OCI-LY3 (cell line): ENCODE measurements at regions not wholly inside any gene's neighbourhood (a gene's known extent, or its start where the extent isn't known, plus 50 kb on each side); places are given as distances from the start of the nearest gene placed in this dataset.

Experiments
- H2AFZ ChIP-seq: fragments of 200-600, 300-600 bp; shearing (Covaris generic); 2 replicates; pipeline ENCODE4 v1.6.0; 2014; ENCODE audit warnings: antibody characterized with exemption, low read depth, low read length
- H3K27ac ChIP-seq: fragments of 200-600, 300-600 bp; sonication (generic); 2 replicates; pipeline ENCODE4 v1.5.1; 2014; ENCODE audit warnings: mild to moderate bottlenecking, low read length, moderate library complexity, mixed read lengths
- H3K27me3 ChIP-seq: fragments of 200-600, 300-600 bp; sonication (generic); 2 replicates; pipeline ENCODE4 v1.6.1; 2014; ENCODE audit warnings: low read depth, low read length, mixed read lengths
- H3K36me3 ChIP-seq: fragments of 200-600, 300-600 bp; sonication (generic); replicated peaks from 2 replicates; pipeline ENCODE3; 2014; ENCODE audit warnings: low read depth, low read length, mixed read lengths
- H3K4me1 ChIP-seq: fragments of 300-600, 200-600 bp; sonication (generic); 2 replicates; pipeline ENCODE4 v1.6.1; 2014; ENCODE audit warnings: low read length, mixed read lengths
- H3K4me2 ChIP-seq: fragments of 200-600, 300-600 bp; sonication (generic); 2 replicates; pipeline ENCODE4 v1.6.1; 2014; ENCODE audit warnings: low read length, mixed read lengths
- H3K4me3 ChIP-seq: fragments of 300-600, 200-600 bp; sonication (generic); 2 replicates; pipeline ENCODE4 v1.5.1; 2014; ENCODE audit warnings: antibody characterized with exemption, mild to moderate bottlenecking, low read length, moderate library complexity
- H3K79me2 ChIP-seq: fragments of 300-600, 200-600 bp; shearing (Covaris generic); 2 replicates; pipeline ENCODE4 v1.6.1; 2014; ENCODE audit warnings: mild to moderate bottlenecking, low read length, mixed read lengths
- H3K9ac ChIP-seq: fragments of 300-600, 200-600 bp; shearing (Covaris generic); 2 replicates; pipeline ENCODE4 v1.6.0; 2014; ENCODE audit warnings: mild to moderate bottlenecking, low read length, moderate library complexity
- H3K9me3 ChIP-seq: fragments of 200-600, 300-600 bp; shearing (Covaris generic); 2 replicates; pipeline ENCODE4 v1.6.1; 2014; ENCODE audit warnings: low read length, mixed read lengths; ENCODE audit not compliant: insufficient read depth
- H4K20me1 ChIP-seq: fragments of 200-600, 300-600 bp; sonication (generic); 2 replicates; pipeline ENCODE4 v1.6.1; 2016; ENCODE audit warnings: low read length, mixed read lengths; ENCODE audit not compliant: insufficient read depth
- EZH2phosphoT487 ChIP-seq: fragments of 200-600 bp; shearing (Covaris generic); IDR thresholded peaks from 2 replicates; pipeline ENCODE4 v1.6.1; 2018; ENCODE audit warnings: antibody characterized with exemption, mixed run types, low read depth
- TF ChIP-seq, protein P1 (sequence below): fragments of 200-600, 300-600 bp; sonication (generic); IDR thresholded peaks from 2 replicates; pipeline ENCODE4 v1.5.1; 2014; ENCODE audit warnings: antibody characterized with exemption, low read length, low read depth

DNA sequence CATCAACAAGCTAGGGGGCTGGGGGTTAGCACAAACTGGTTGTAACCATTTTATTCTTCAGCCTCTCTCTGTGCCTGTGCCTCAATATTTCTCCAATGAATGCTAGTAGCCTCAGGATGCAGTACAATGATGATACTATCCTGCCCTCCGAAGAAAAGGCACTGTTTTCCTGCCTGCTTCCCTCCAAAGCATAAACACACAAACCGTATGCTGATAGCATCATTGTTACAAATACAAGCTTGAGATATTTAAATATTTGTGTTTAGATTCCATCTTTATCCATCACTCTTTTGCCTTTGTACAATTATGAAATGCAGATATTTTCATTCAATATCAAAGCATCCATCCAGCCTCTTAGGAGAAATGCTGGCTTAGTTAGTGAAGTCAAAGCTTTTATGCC is 404.8 kb downstream of the DUSP10 start:
- Histone ChIP-seq H2AFZ (no peak overlapping the region), H3K79me2 (no peaks in the 10 kb centered on the region), H3K4me1 (peaks cover 12% of the 10 kb centered on the region), H3K27ac (no peak overlapping the region), H3K27me3 (no peaks in the 10 kb centered on the region), H3K4me2 (no peak overlapping the region), H3K36me3 (no peaks in the 10 kb centered on the region), H3K9ac (no peak overlapping the region), H3K4me3 (no peak overlapping the region), H4K20me1 (no peaks in the 10 kb centered on the region), H3K9me3 (no peaks in the 10 kb centered on the region)
- no peak for TF ChIP-seq EZH2phosphoT487
- TF ChIP-seq, protein P1, sequence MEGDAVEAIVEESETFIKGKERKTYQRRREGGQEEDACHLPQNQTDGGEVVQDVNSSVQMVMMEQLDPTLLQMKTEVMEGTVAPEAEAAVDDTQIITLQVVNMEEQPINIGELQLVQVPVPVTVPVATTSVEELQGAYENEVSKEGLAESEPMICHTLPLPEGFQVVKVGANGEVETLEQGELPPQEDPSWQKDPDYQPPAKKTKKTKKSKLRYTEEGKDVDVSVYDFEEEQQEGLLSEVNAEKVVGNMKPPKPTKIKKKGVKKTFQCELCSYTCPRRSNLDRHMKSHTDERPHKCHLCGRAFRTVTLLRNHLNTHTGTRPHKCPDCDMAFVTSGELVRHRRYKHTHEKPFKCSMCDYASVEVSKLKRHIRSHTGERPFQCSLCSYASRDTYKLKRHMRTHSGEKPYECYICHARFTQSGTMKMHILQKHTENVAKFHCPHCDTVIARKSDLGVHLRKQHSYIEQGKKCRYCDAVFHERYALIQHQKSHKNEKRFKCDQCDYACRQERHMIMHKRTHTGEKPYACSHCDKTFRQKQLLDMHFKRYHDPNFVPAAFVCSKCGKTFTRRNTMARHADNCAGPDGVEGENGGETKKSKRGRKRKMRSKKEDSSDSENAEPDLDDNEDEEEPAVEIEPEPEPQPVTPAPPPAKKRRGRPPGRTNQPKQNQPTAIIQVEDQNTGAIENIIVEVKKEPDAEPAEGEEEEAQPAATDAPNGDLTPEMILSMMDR: no peak

DNA sequence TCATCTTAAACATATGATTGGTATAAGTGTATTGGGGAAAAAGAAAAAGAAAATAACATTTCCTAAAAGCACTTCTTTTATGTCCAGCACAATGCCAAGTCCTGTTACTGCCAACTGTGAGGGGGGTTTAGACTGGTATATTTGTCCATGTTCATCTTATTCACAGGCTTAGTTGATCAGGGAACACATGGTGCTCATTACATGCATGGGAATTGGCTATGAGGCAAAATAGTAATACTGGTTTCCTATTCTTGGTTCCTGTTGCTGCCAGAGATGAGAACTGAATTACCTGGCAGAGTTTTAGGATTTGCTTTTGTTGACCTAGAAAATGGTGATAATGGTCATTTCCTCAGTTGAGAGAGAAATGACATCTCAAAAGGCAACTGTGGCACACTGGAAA is 398.8 kb downstream of the DUSP10 start:
- TF ChIP-seq EZH2phosphoT487: no peak
- TF ChIP-seq, protein P1: no peak
- H3K9ac ChIP-seq: no peak overlapping the region
- no peaks in the 10 kb centered on the region for H3K36me3 ChIP-seq
- no peak overlapping the region for H2AFZ ChIP-seq
- H3K4me1 ChIP-seq: no peaks in the 10 kb centered on the region
- no peaks in the 10 kb centered on the region for H3K9me3 ChIP-seq
- H3K27me3 ChIP-seq: no peaks in the 10 kb centered on the region
- no peaks in the 10 kb centered on the region for H4K20me1 ChIP-seq
- no peak overlapping the region for H3K4me3 ChIP-seq
- H3K27ac ChIP-seq: no peak overlapping the region
- H3K4me2 ChIP-seq: no peak overlapping the region
- H3K79me2 ChIP-seq: no peaks in the 10 kb centered on the region

DNA sequence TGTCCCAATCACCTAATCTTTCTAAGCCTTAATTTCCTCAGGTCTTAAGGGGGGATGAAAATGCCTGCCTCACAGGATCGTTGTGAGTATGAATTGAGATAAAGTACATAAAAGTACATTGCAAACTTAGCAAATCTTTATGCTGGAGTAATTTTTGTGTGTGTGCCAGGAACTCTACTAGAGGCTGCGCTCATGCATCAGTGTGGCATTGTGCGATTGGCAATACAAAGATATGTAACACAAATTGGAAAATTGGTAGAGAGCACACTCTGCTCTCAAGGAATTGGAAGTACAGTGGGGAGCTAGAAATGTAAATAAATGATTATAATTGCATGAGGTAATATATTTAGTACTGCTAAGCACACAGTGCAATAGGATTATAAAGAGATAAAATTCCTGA is 398.3 kb downstream of the DUSP10 start:
- H2AFZ ChIP-seq: no peak overlapping the region
- TF ChIP-seq, protein P1: no peak
- TF ChIP-seq EZH2phosphoT487: no peak
- H3K9ac ChIP-seq: no peak overlapping the region
- no peaks in the 10 kb centered on the region for H3K79me2 ChIP-seq
- H3K36me3 ChIP-seq: no peaks in the 10 kb centered on the region
- H3K4me3 ChIP-seq: no peak overlapping the region
- no peaks in the 10 kb centered on the region for H3K4me1 ChIP-seq
- no peaks in the 10 kb centered on the region for H3K9me3 ChIP-seq
- no peaks in the 10 kb centered on the region for H4K20me1 ChIP-seq
- no peaks in the 10 kb centered on the region for H3K27me3 ChIP-seq
- H3K27ac ChIP-seq: no peak overlapping the region
- no peak overlapping the region for H3K4me2 ChIP-seq

GRCh38 chr1:221344693-221345092 is 397.2 kb downstream of the DUSP10 start:
- no peaks in the 10 kb centered on the region for H3K4me1 ChIP-seq
- H3K9ac ChIP-seq: no peak overlapping the region
- no peak overlapping the region for H3K4me2 ChIP-seq
- no peaks in the 10 kb centered on the region for H3K9me3 ChIP-seq
- no peak overlapping the region for H2AFZ ChIP-seq
- no peaks in the 10 kb centered on the region for H3K79me2 ChIP-seq
- H3K4me3 ChIP-seq: no peak overlapping the region
- no peaks in the 10 kb centered on the region for H3K27me3 ChIP-seq
- TF ChIP-seq, protein P1: no peak
- TF ChIP-seq EZH2phosphoT487: no peak
- no peaks in the 10 kb centered on the region for H3K36me3 ChIP-seq
- H4K20me1 ChIP-seq: no peaks in the 10 kb centered on the region
- no peak overlapping the region for H3K27ac ChIP-seq
